ENCODE measurements at regions not wholly inside any gene's neighbourhood (a gene's known extent, or its start where the extent isn't known, plus 50 kb on each side); places are given as distances from the start of the nearest gene placed in this dataset.

DNA sequence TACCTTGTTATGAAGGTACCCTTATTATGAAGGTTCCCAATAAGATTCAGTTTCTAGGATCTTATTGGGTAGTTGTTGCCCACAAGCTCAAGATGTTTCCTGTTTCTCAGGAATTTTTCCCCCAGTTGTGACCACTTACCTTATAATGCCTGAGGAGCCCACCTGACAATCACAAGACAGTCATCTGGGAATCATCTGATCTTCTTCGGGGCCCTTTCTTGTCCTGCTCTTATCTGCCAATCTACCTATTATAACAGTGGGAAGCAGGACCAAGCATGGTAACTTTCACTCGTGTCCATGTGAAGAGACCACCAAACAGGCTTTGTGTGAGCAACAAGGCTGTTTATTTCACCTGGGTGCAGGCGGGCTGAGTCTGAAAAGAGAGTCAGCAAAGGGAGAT lies 825.5 kb downstream of the BCL11B start:
- no peaks in the 10 kb centered on the region for H3F3A ChIP-seq (ENCODE audit: insufficient read depth, low read length, poor library complexity, severe bottlenecking)
- no peaks in the 10 kb centered on the region for H3K79me2 ChIP-seq (replicated peaks; ENCODE audit: insufficient read depth, low read length)
- H3K27me3 ChIP-seq (ENCODE audit: insufficient read depth, low read depth, low read length) = no peaks in the 10 kb centered on the region

DNA sequence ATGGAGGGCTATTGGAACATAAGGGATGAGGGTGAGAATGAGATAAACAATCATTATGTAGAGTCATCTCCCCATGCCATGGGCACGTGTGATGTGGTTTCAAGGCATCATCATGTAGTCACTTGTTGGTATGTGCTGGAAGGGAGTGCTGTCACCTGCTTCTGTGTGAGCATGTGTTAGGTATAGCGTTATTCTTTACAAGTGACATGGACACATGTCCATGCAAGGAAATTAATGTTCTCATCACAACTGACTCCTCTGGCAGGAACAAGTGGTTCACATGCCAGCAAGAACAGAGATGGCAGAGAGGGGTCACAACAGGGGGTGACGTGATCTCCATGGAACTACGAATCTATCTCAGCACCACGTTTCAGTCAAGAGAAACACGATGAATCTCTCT lies 815.8 kb downstream of the BCL11B start:
- no peak overlapping the region for H3K27ac ChIP-seq (ENCODE audit: low read length)
- H3K9ac ChIP-seq (ENCODE audit: low read length) = no peak overlapping the region
- no peaks in the 10 kb centered on the region for H3K79me2 ChIP-seq (replicated peaks; ENCODE audit: insufficient read depth, low read length)
- H3K4me3 ChIP-seq (ENCODE audit: low read length) = no peak overlapping the region
- H3K27me3 ChIP-seq (ENCODE audit: insufficient read depth, low read depth, low read length) = no peaks in the 10 kb centered on the region
- H3F3A ChIP-seq (ENCODE audit: insufficient read depth, low read length, poor library complexity, severe bottlenecking) = no peaks in the 10 kb centered on the region
- TF ChIP-seq RAD21 (conservative IDR thresholded peaks at IDR 0.05) = no peak
- TF ChIP-seq, protein P1, sequence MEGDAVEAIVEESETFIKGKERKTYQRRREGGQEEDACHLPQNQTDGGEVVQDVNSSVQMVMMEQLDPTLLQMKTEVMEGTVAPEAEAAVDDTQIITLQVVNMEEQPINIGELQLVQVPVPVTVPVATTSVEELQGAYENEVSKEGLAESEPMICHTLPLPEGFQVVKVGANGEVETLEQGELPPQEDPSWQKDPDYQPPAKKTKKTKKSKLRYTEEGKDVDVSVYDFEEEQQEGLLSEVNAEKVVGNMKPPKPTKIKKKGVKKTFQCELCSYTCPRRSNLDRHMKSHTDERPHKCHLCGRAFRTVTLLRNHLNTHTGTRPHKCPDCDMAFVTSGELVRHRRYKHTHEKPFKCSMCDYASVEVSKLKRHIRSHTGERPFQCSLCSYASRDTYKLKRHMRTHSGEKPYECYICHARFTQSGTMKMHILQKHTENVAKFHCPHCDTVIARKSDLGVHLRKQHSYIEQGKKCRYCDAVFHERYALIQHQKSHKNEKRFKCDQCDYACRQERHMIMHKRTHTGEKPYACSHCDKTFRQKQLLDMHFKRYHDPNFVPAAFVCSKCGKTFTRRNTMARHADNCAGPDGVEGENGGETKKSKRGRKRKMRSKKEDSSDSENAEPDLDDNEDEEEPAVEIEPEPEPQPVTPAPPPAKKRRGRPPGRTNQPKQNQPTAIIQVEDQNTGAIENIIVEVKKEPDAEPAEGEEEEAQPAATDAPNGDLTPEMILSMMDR (IDR thresholded peaks at IDR 0.05; ENCODE audit: poor library complexity, severe bottlenecking) = no peak
- no peak for TF ChIP-seq EP300 (conservative IDR thresholded peaks at IDR 0.05; ENCODE audit: poor library complexity, severe bottlenecking)
- TF ChIP-seq, protein P2, sequence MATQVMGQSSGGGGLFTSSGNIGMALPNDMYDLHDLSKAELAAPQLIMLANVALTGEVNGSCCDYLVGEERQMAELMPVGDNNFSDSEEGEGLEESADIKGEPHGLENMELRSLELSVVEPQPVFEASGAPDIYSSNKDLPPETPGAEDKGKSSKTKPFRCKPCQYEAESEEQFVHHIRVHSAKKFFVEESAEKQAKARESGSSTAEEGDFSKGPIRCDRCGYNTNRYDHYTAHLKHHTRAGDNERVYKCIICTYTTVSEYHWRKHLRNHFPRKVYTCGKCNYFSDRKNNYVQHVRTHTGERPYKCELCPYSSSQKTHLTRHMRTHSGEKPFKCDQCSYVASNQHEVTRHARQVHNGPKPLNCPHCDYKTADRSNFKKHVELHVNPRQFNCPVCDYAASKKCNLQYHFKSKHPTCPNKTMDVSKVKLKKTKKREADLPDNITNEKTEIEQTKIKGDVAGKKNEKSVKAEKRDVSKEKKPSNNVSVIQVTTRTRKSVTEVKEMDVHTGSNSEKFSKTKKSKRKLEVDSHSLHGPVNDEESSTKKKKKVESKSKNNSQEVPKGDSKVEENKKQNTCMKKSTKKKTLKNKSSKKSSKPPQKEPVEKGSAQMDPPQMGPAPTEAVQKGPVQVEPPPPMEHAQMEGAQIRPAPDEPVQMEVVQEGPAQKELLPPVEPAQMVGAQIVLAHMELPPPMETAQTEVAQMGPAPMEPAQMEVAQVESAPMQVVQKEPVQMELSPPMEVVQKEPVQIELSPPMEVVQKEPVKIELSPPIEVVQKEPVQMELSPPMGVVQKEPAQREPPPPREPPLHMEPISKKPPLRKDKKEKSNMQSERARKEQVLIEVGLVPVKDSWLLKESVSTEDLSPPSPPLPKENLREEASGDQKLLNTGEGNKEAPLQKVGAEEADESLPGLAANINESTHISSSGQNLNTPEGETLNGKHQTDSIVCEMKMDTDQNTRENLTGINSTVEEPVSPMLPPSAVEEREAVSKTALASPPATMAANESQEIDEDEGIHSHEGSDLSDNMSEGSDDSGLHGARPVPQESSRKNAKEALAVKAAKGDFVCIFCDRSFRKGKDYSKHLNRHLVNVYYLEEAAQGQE (IDR thresholded peaks at IDR 0.05; ENCODE audit: borderline replicate concordance) = no peak
- TF ChIP-seq MXI1 (conservative IDR thresholded peaks at IDR 0.05; ENCODE audit: poor library complexity, severe bottlenecking) = no peak
- no peak for TF ChIP-seq TAF1 (IDR thresholded peaks at IDR 0.05; ENCODE audit: low read depth)
- TF ChIP-seq POLR2AphosphoS5 (IDR thresholded peaks at IDR 0.05) = no peak
- no peak for TF ChIP-seq SMC3 (conservative IDR thresholded peaks at IDR 0.05; ENCODE audit: poor library complexity)
- no peak for TF ChIP-seq EZH2 (IDR thresholded peaks at IDR 0.05; ENCODE audit: borderline replicate concordance, insufficient read depth, low read length, poor library complexity, severe bottlenecking)
- no peaks in the 10 kb centered on the region for H4K20me1 ChIP-seq (ENCODE audit: insufficient read depth)
- no peaks in the 10 kb centered on the region for H3K9me3 ChIP-seq (ENCODE audit: low read length)
- no peaks in the 10 kb centered on the region for H3K36me3 ChIP-seq (ENCODE audit: insufficient read depth, low read length)
- H3K9me2 ChIP-seq (ENCODE audit: insufficient read depth, low read length) = no peaks in the 10 kb centered on the region
- H2AFZ ChIP-seq (ENCODE audit: low read depth, low read length) = no peak overlapping the region
- H3K4me2 ChIP-seq (ENCODE audit: low read length) = no peak overlapping the region

More for the DNA sequence above, 825.5 kb downstream of the BCL11B start:
- H3K9me3 ChIP-seq (ENCODE audit: low read length) = no peaks in the 10 kb centered on the region
- H3K27ac ChIP-seq (ENCODE audit: low read length) = no peak overlapping the region
- TF ChIP-seq POLR2AphosphoS5 (IDR thresholded peaks at IDR 0.05) = no peak
- TF ChIP-seq EP300 (conservative IDR thresholded peaks at IDR 0.05; ENCODE audit: poor library complexity, severe bottlenecking) = no peak
- no peak for TF ChIP-seq SMC3 (conservative IDR thresholded peaks at IDR 0.05; ENCODE audit: poor library complexity)
- TF ChIP-seq, protein P1 (IDR thresholded peaks at IDR 0.05; ENCODE audit: poor library complexity, severe bottlenecking) = no peak
- TF ChIP-seq MXI1 (conservative IDR thresholded peaks at IDR 0.05; ENCODE audit: poor library complexity, severe bottlenecking) = no peak
- no peak for TF ChIP-seq EZH2 (IDR thresholded peaks at IDR 0.05; ENCODE audit: borderline replicate concordance, insufficient read depth, low read length, poor library complexity, severe bottlenecking)
- TF ChIP-seq, protein P2 (IDR thresholded peaks at IDR 0.05; ENCODE audit: borderline replicate concordance) = no peak
- no peak for TF ChIP-seq RAD21 (conservative IDR thresholded peaks at IDR 0.05)
- no peak for TF ChIP-seq TAF1 (IDR thresholded peaks at IDR 0.05; ENCODE audit: low read depth)
- no peak overlapping the region for H3K9ac ChIP-seq (ENCODE audit: low read length)
- H3K36me3 ChIP-seq (ENCODE audit: insufficient read depth, low read length) = no peaks in the 10 kb centered on the region
- no peak overlapping the region for H3K4me2 ChIP-seq (ENCODE audit: low read length)
- H3K9me2 ChIP-seq (ENCODE audit: insufficient read depth, low read length) = no peaks in the 10 kb centered on the region
- H2AFZ ChIP-seq (ENCODE audit: low read depth, low read length) = no peak overlapping the region
- H4K20me1 ChIP-seq (ENCODE audit: insufficient read depth) = no peaks in the 10 kb centered on the region
- H3K4me3 ChIP-seq (ENCODE audit: low read length) = no peak overlapping the region

Measured in neural cell (in vitro differentiated cells).